Lower lobe of right lung (tissue), 2 donors: ENCODE measurements at regions not wholly inside any gene's neighbourhood (a gene's known extent, or its start where the extent isn't known, plus 50 kb on each side); places are given as distances from the start of the nearest gene placed in this dataset.

Experiments
- ATAC-seq, 2 donors: fragments of 200-7000 bp; cut with Tn5 transposase; one replicate each; pipeline ENCODE4 v1.9.1; 2020 to 2022; ENCODE audit warnings: mild to moderate bottlenecking in 2 of 2, moderate library complexity in 2 of 2
- DNase-seq: peaks from one replicate; pipeline ENCODE4 v3.0.0-alpha.2; 2020
- H3K27ac ChIP-seq: fragments of 200-600 bp; one replicate; pipeline ENCODE4 v1.8.0; 2022
- H3K27me3 ChIP-seq: fragments of 200-600 bp; one replicate; pipeline ENCODE4 v1.8.0; 2022; ENCODE audit warnings: low read depth
- H3K36me3 ChIP-seq: fragments of 200-600 bp; one replicate; pipeline ENCODE4 v1.8.0; 2022; ENCODE audit warnings: mild to moderate bottlenecking
- H3K4me1 ChIP-seq: fragments of 200-600 bp; one replicate; pipeline ENCODE4 v1.8.0; 2022
- H3K4me3 ChIP-seq: fragments of 200-600 bp; one replicate; pipeline ENCODE4 v1.8.0; 2022; ENCODE audit warnings: mild to moderate bottlenecking
- H3K9me3 ChIP-seq: fragments of 200-600 bp; one replicate; pipeline ENCODE4 v1.8.0; 2022
- CTCF ChIP-seq: fragments of 200-600 bp; IDR thresholded peaks from one replicate; pipeline ENCODE4 v1.8.0; 2022; ENCODE audit warnings: antibody characterized with exemption, mild to moderate bottlenecking
- intact Hi-C: fragments of 100-400 bp; cut with DNase I; formaldehyde crosslinking; loops from one replicate; pipeline ENCODE4 v1.11.0; 2022
- donor health status: DM: no; HTN: yes; CAD: no; lungs with severe emphysema.

GRCh38 chr12:40473962-40474361 lies 218.3 kb upstream of the CNTN1 start:
- ATAC-seq: no peak
- TF ChIP-seq CTCF: no peak

GRCh38 chr12:40474630-40475029 lies 217.6 kb upstream of the CNTN1 start:
- intact Hi-C loops: no loop called here
- TF ChIP-seq CTCF: no peak
- no peak overlapping the region for H3K4me3 ChIP-seq

More at GRCh38 chr12:40473962-40474361, 218.3 kb upstream of the CNTN1 start:
- H3K9me3 ChIP-seq: no peaks in the 10 kb centered on the region
- no peak for DNase-seq
- H3K27ac ChIP-seq: no peak overlapping the region
- H3K4me3 ChIP-seq: no peak overlapping the region
- intact Hi-C loops: no loop called here
- no peaks in the 10 kb centered on the region for H3K27me3 ChIP-seq
- H3K36me3 ChIP-seq: no peaks in the 10 kb centered on the region
- H3K4me1 ChIP-seq: no peaks in the 10 kb centered on the region

GRCh38 chr12:40499856-40500255 lies 192.4 kb upstream of the CNTN1 start:
- H3K36me3 ChIP-seq: no peaks in the 10 kb centered on the region
- intact Hi-C loops: no loop called here
- H3K27me3 ChIP-seq: no peaks in the 10 kb centered on the region
- no peaks in the 10 kb centered on the region for H3K9me3 ChIP-seq
- no peak for DNase-seq
- ATAC-seq: no peak
- H3K27ac ChIP-seq: no peak overlapping the region
- no peak for TF ChIP-seq CTCF
- no peak overlapping the region for H3K4me3 ChIP-seq
- no peaks in the 10 kb centered on the region for H3K4me1 ChIP-seq

More at GRCh38 chr12:40474630-40475029, 217.6 kb upstream of the CNTN1 start:
- Histone ChIP-seq H3K4me1 (no peaks in the 10 kb centered on the region), H3K27me3 (no peaks in the 10 kb centered on the region), H3K27ac (no peak overlapping the region), H3K36me3 (no peaks in the 10 kb centered on the region), H3K9me3 (no peaks in the 10 kb centered on the region)
- DNase-seq (no peak), ATAC-seq (no peak)

- no peak for ATAC-seq
- H3K27me3 ChIP-seq: no peaks in the 10 kb centered on the region
- H3K4me1 ChIP-seq: no peaks in the 10 kb centered on the region
- H3K36me3 ChIP-seq: no peaks in the 10 kb centered on the region
- no peak overlapping the region for H3K27ac ChIP-seq
- TF ChIP-seq CTCF: no peak
- no peak for DNase-seq
- intact Hi-C loops: no loop called here
- no peak overlapping the region for H3K4me3 ChIP-seq
- no peaks in the 10 kb centered on the region for H3K9me3 ChIP-seq
Observed at GRCh38 chr12:40502322-40502721, 189.9 kb upstream of the CNTN1 start.

- Histone ChIP-seq H3K27ac (no peak overlapping the region), H3K4me1 (no peaks in the 10 kb centered on the region), H3K4me3 (no peak overlapping the region), H3K27me3 (no peaks in the 10 kb centered on the region), H3K36me3 (no peaks in the 10 kb centered on the region), H3K9me3 (no peaks in the 10 kb centered on the region)
- DNase-seq (no peak), ATAC-seq (no peak)
- intact Hi-C loops: no loop called here
- no peak for TF ChIP-seq CTCF
Observed at GRCh38 chr12:40505327-40505726, 186.9 kb upstream of the CNTN1 start.

GRCh38 chr12:40508421-40508820 lies 183.8 kb upstream of the CNTN1 start:
- DNase-seq: no peak
- Histone ChIP-seq H3K9me3 (no peaks in the 10 kb centered on the region), H3K4me3 (no peak overlapping the region), H3K4me1 (no peaks in the 10 kb centered on the region), H3K36me3 (no peaks in the 10 kb centered on the region), H3K27ac (no peak overlapping the region), H3K27me3 (no peaks in the 10 kb centered on the region)
- intact Hi-C loops: no loop called here
- TF ChIP-seq CTCF: no peak
- ATAC-seq: no peak
